ENCODE measurements at regions not wholly inside any gene's neighbourhood (a gene's known extent, or its start where the extent isn't known, plus 50 kb on each side); places are given as distances from the start of the nearest gene placed in this dataset.

- Histone ChIP-seq H3K4me3 (ENCODE audit: low read depth in 1 of 2, low read length in 2 of 2) (no peak overlapping the region), H3K9me3 (ENCODE audit: low read length) (no peaks in the 10 kb centered on the region), H3K4me1 (ENCODE audit: insufficient read depth, low read length) (peaks cover 45% of the 10 kb centered on the region), H3K9ac (ENCODE audit: low read length) (no peak overlapping the region), H3K36me3 (ENCODE audit: insufficient read depth, low read length) (no peaks in the 10 kb centered on the region), H3K27me3 (ENCODE audit: control insufficient read depth in 1 of 2, insufficient read depth in 2 of 2, low read length in 2 of 2) (no peaks in the 10 kb centered on the region), H3K27ac (ENCODE audit: low read depth, low read length) (peak overlapping the region; percentile 21)
Observed at GRCh38 chr17:77365584-77366186, 224.9 kb downstream of the SEC14L1 start.

GRCh38 chr17:77366206-77366557 lies 225.4 kb downstream of the SEC14L1 start:
- H3K4me3 ChIP-seq (ENCODE audit: low read depth in 1 of 2, low read length in 2 of 2), result no peak overlapping the region
- H3K36me3 ChIP-seq (ENCODE audit: insufficient read depth, low read length), result no peaks in the 10 kb centered on the region
- no peak overlapping the region for H3K27ac ChIP-seq (ENCODE audit: low read depth, low read length)
- no peak overlapping the region for H3K9ac ChIP-seq (ENCODE audit: low read length)
- H3K4me1 ChIP-seq (ENCODE audit: insufficient read depth, low read length), result peaks cover 50% of the 10 kb centered on the region
- H3K9me3 ChIP-seq (ENCODE audit: low read length), result no peaks in the 10 kb centered on the region
- H3K27me3 ChIP-seq (ENCODE audit: control insufficient read depth in 1 of 2, insufficient read depth in 2 of 2, low read length in 2 of 2), result no peaks in the 10 kb centered on the region

- H3K27me3 ChIP-seq (ENCODE audit: control insufficient read depth in 1 of 2, insufficient read depth in 2 of 2, low read length in 2 of 2), result no peaks in the 10 kb centered on the region
- H3K9ac ChIP-seq (ENCODE audit: low read length), result no peak overlapping the region
- no peak overlapping the region for H3K27ac ChIP-seq (ENCODE audit: low read depth, low read length)
- H3K36me3 ChIP-seq (ENCODE audit: insufficient read depth, low read length), result no peaks in the 10 kb centered on the region
- peaks cover 55% of the 10 kb centered on the region for H3K4me1 ChIP-seq (ENCODE audit: insufficient read depth, low read length)
- H3K4me3 ChIP-seq (ENCODE audit: low read depth in 1 of 2, low read length in 2 of 2), result no peak overlapping the region
- no peaks in the 10 kb centered on the region for H3K9me3 ChIP-seq (ENCODE audit: low read length)
Observed at GRCh38 chr17:77366558-77367245, 225.9 kb downstream of the SEC14L1 start.

- Histone ChIP-seq H3K9ac (ENCODE audit: low read length) (no peak overlapping the region), H3K36me3 (ENCODE audit: insufficient read depth, low read length) (no peaks in the 10 kb centered on the region), H3K4me1 (ENCODE audit: insufficient read depth, low read length) (peaks cover 55% of the 10 kb centered on the region), H3K27ac (ENCODE audit: low read depth, low read length) (no peak overlapping the region), H3K4me3 (ENCODE audit: low read depth in 1 of 2, low read length in 2 of 2) (no peak overlapping the region), H3K9me3 (ENCODE audit: low read length) (no peaks in the 10 kb centered on the region), H3K27me3 (ENCODE audit: control insufficient read depth in 1 of 2, insufficient read depth in 2 of 2, low read length in 2 of 2) (no peaks in the 10 kb centered on the region)
Observed at GRCh38 chr17:77369544-77369971, 228.8 kb downstream of the SEC14L1 start.

GRCh38 chr17:77370586-77370985 lies 229.8 kb downstream of the SEC14L1 start:
- Histone ChIP-seq H3K27ac (ENCODE audit: low read depth, low read length) (peak overlapping the region; percentile 96), H3K9me3 (ENCODE audit: low read length) (no peaks in the 10 kb centered on the region), H3K36me3 (ENCODE audit: insufficient read depth, low read length) (no peaks in the 10 kb centered on the region), H3K27me3 (ENCODE audit: control insufficient read depth in 1 of 2, insufficient read depth in 2 of 2, low read length in 2 of 2) (no peaks in the 10 kb centered on the region), H3K9ac (ENCODE audit: low read length) (peak overlapping the region; percentile 17), H3K4me1 (ENCODE audit: insufficient read depth, low read length) (peaks cover 54% of the 10 kb centered on the region), H3K4me3 (ENCODE audit: low read depth in 1 of 2, low read length in 2 of 2) (peak overlapping the region in 1 of 2 donors; percentile 33)

- peaks cover 54% of the 10 kb centered on the region for H3K4me1 ChIP-seq (ENCODE audit: insufficient read depth, low read length)
- H3K27me3 ChIP-seq (ENCODE audit: control insufficient read depth in 1 of 2, insufficient read depth in 2 of 2, low read length in 2 of 2), result no peaks in the 10 kb centered on the region
- H3K27ac ChIP-seq (ENCODE audit: low read depth, low read length), result peak overlapping the region; percentile 96
- H3K4me3 ChIP-seq (ENCODE audit: low read depth in 1 of 2, low read length in 2 of 2), result peak overlapping the region in 1 of 2 donors; percentile 33
- no peaks in the 10 kb centered on the region for H3K36me3 ChIP-seq (ENCODE audit: insufficient read depth, low read length)
- H3K9me3 ChIP-seq (ENCODE audit: low read length), result no peaks in the 10 kb centered on the region
- peak overlapping the region; percentile 81 for H3K9ac ChIP-seq (ENCODE audit: low read length)
Observed at GRCh38 chr17:77371117-77371887, 230.5 kb downstream of the SEC14L1 start.

- peak overlapping the region; percentile 72 to 84 for H3K4me3 ChIP-seq (ENCODE audit: low read depth in 1 of 2, low read length in 2 of 2)
- H3K27me3 ChIP-seq (ENCODE audit: control insufficient read depth in 1 of 2, insufficient read depth in 2 of 2, low read length in 2 of 2), result no peaks in the 10 kb centered on the region
- no peaks in the 10 kb centered on the region for H3K9me3 ChIP-seq (ENCODE audit: low read length)
- peaks cover 54% of the 10 kb centered on the region for H3K4me1 ChIP-seq (ENCODE audit: insufficient read depth, low read length)
- H3K36me3 ChIP-seq (ENCODE audit: insufficient read depth, low read length), result no peaks in the 10 kb centered on the region
- H3K27ac ChIP-seq (ENCODE audit: low read depth, low read length), result peak overlapping the region; percentile 96
- H3K9ac ChIP-seq (ENCODE audit: low read length), result peak overlapping the region; percentile 81
Observed at GRCh38 chr17:77371888-77372443, 231.2 kb downstream of the SEC14L1 start.

- H3K36me3 ChIP-seq (ENCODE audit: insufficient read depth, low read length), result no peaks in the 10 kb centered on the region
- peaks cover 61% of the 10 kb centered on the region for H3K4me1 ChIP-seq (ENCODE audit: insufficient read depth, low read length)
Observed at GRCh38 chr17:77372444-77373298, 231.9 kb downstream of the SEC14L1 start.

GRCh38 chr17:77373299-77374169 lies 232.8 kb downstream of the SEC14L1 start:
- peak overlapping the region; percentile 97 for H3K27ac ChIP-seq (ENCODE audit: low read depth, low read length)
- peak overlapping the region; percentile 80 to 84 for H3K4me3 ChIP-seq (ENCODE audit: low read depth in 1 of 2, low read length in 2 of 2)
- no peaks in the 10 kb centered on the region for H3K27me3 ChIP-seq (ENCODE audit: control insufficient read depth in 1 of 2, insufficient read depth in 2 of 2, low read length in 2 of 2)
- H3K36me3 ChIP-seq (ENCODE audit: insufficient read depth, low read length), result no peaks in the 10 kb centered on the region
- H3K4me1 ChIP-seq (ENCODE audit: insufficient read depth, low read length), result peaks cover 69% of the 10 kb centered on the region
- H3K9ac ChIP-seq (ENCODE audit: low read length), result peak overlapping the region; percentile 94
- H3K9me3 ChIP-seq (ENCODE audit: low read length), result no peaks in the 10 kb centered on the region

More at GRCh38 chr17:77372444-77373298, 231.9 kb downstream of the SEC14L1 start:
- Histone ChIP-seq H3K9me3 (ENCODE audit: low read length) (no peaks in the 10 kb centered on the region), H3K27me3 (ENCODE audit: control insufficient read depth in 1 of 2, insufficient read depth in 2 of 2, low read length in 2 of 2) (no peaks in the 10 kb centered on the region), H3K27ac (ENCODE audit: low read depth, low read length) (peak overlapping the region; percentile 97), H3K9ac (ENCODE audit: low read length) (peak overlapping the region; percentile 81), H3K4me3 (ENCODE audit: low read depth in 1 of 2, low read length in 2 of 2) (peak overlapping the region; percentile 80 to 84)

Measured in muscle layer of colon (tissue), 2 donors.